GM13976 (cell line): ENCODE measurements at regions not wholly inside any gene's neighbourhood (a gene's known extent, or its start where the extent isn't known, plus 50 kb on each side); places are given as distances from the start of the nearest gene placed in this dataset.

Source experiments
- DNase-seq: peaks from one replicate; pipeline ENCODE4 v3.0.0; 2012; ENCODE audit warnings: low spot score
- in situ Hi-C: fragments of 300-500 bp; cut with MboI; formaldehyde crosslinking; loops from one replicate; pipeline ENCODE4 v1.12.0; 2022; ENCODE audit warnings: low sequenced_read_pairs, mixed read lengths, inconsistent platforms; ENCODE audit not compliant: unreplicated experiment
- TF ChIP-seq, protein P1 (sequence below): IDR thresholded peaks from 2 replicates; pipeline ENCODE4 v1.5.1; 2012; ENCODE audit warnings: borderline replicate concordance, mild to moderate bottlenecking; ENCODE audit not compliant: insufficient read depth; ENCODE audit errors: extremely low read depth, missing control alignments, control extremely low read depth

DNA sequence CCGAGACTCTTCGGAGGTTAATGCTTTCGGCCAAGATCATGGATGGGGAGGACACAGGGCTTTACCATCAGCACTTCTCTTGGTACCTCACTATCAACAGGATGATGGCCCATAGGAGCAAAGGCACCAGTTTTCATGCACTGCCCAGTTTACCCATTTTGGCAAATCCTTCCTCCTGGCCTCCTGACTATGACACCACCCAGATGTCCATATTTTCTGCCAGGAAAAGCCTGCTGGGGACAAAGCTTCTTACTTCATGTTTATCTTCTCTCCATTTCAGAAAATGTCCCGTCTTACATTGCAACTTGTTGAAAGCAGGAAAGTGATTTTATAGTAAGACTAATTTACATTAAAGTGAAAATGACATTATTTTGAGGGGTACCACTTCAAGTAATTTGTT is 61.4 kb upstream of the GAS1 start:
- TF ChIP-seq, protein P1, sequence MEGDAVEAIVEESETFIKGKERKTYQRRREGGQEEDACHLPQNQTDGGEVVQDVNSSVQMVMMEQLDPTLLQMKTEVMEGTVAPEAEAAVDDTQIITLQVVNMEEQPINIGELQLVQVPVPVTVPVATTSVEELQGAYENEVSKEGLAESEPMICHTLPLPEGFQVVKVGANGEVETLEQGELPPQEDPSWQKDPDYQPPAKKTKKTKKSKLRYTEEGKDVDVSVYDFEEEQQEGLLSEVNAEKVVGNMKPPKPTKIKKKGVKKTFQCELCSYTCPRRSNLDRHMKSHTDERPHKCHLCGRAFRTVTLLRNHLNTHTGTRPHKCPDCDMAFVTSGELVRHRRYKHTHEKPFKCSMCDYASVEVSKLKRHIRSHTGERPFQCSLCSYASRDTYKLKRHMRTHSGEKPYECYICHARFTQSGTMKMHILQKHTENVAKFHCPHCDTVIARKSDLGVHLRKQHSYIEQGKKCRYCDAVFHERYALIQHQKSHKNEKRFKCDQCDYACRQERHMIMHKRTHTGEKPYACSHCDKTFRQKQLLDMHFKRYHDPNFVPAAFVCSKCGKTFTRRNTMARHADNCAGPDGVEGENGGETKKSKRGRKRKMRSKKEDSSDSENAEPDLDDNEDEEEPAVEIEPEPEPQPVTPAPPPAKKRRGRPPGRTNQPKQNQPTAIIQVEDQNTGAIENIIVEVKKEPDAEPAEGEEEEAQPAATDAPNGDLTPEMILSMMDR: no peak
- in situ Hi-C loops: no loop called here

DNA sequence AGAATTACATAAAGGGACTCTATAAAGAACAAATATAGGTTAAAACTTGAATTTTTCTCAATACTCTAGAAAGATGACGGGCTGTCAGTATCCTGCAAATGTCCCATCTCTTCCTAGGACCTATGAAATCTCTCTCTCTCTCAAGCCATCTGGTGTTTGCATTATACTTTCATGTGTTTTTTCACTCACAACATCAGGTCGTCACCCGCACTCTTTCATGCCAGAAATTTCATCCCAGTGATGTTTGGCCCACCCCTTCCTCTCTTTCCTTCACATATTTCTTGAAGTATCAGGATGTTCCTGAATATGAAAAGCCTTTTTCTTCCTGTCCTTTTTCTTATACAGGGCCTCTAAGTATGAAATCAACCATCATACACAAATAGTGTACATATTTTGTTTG is 63.3 kb upstream of the GAS1 start:
- in situ Hi-C loops: no loop called here
- no peak for DNase-seq
- TF ChIP-seq, protein P1: no peak

More for the DNA sequence above, 61.4 kb upstream of the GAS1 start:
- DNase-seq: no peak

DNA sequence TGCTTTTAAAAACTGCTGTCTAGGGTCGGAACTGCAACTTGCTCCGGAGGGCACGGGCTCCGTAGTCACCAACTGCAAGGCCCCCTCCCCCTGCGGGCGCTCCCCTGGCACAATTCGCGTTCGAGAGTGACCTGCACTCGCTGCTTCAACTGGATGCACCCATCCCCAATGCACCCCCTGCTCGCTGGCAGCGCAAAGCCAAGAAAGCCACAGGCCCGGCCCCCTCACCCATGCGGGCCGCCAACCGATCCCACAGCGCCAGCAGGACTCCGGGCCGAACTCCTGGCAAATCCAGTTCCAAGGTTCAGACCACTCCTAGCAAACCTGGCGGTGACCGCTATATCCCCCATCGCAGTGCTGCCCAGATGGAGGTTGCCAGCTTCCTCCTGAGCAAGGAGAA is 64.2 kb upstream of the GAS1 start:
- in situ Hi-C loops: no loop called here
- no peak for DNase-seq
- TF ChIP-seq, protein P1: no peak

DNA sequence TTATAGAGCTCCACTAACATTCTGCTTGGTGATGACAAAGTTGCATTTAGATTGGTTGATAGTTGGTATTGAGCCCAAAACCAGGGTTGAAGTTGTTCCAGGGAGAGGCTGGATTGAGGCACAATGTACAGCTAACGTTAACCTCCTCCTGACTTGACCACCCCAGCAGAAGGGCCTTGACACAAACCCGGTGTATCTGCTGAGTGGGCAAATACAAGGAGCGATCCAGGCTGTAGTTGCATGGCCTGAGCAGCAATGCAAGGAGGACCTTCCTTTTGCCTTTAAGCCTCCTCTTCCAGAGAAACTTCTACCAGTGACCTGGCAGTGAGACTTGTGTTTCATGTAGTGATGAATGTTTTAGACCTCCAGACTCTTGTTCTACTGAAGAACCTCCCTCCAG is 66.2 kb upstream of the GAS1 start:
- TF ChIP-seq, protein P1: no peak
- DNase-seq: no peak
- in situ Hi-C loops: no loop called here

DNA sequence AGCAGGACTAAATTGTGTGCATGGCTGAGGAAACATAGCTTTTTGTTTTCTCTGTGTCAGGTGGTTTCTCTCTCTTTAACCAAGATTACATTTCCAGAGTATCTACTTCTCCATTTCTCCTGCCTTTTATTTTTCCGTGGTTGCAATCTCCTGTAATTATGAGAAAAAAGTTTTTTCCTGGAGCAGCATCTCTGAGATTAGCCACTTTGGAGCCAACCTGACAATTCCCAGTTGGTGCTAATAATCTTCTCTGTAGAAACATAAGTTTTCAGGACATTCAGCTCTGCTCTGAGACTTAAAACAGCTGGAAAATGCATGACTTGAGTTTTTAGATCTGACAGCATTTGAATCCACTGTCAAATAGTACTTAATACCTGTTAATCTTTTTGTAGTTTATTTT is 67.1 kb upstream of the GAS1 start:
- DNase-seq: no peak
- TF ChIP-seq, protein P1: no peak
- in situ Hi-C loops: no loop called here

DNA sequence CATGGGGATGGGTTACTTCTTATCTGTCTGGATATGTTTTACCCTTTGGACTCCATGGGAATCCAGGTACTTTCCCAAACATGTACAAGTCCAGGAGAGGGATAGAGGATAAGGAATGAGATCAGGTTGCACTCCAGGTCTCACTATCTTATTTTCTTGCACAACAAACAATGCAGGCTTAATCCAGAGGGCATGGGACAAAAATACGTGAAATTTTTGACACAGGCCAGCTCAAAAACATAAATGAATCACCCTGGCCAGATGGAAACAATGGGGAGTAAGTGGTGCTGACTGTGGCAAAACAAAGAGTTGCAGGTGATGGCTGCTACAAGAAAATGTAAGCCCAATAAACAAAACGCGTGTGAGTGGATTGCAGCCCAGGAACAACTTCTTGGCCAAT is 69.4 kb upstream of the GAS1 start:
- no peak for DNase-seq
- in situ Hi-C loops: no loop called here
- TF ChIP-seq, protein P1: no peak
